ENCODE measurements at regions not wholly inside any gene's neighbourhood (a gene's known extent, or its start where the extent isn't known, plus 50 kb on each side); places are given as distances from the start of the nearest gene placed in this dataset.
"Not testable (repeated sequence)": the region's sequence is repeated elsewhere in the genome, so short reads cannot be mapped to it uniquely, and the experiment has no call there.

- DNase-seq, result no peak
Observed at GRCh38 chr1:60292140-60292539, 218.6 kb upstream of the C1orf87 start.

GRCh38 chr1:60290393-60290792 is 216.8 kb upstream of the C1orf87 start:
- DNase-seq, result no peak

GRCh38 chr1:60287536-60287935 is 214.0 kb upstream of the C1orf87 start:
- no peak for DNase-seq

- DNase-seq, result no peak
Observed at GRCh38 chr1:60283690-60284089, 210.1 kb upstream of the C1orf87 start.

GRCh38 chr1:60281360-60281932 is 207.9 kb upstream of the C1orf87 start:
- DNase-seq, result no peak

GRCh38 chr1:60280819-60281218 is 207.2 kb upstream of the C1orf87 start:
- DNase-seq, result no peak

- no peak for DNase-seq
Observed at GRCh38 chr1:60280256-60280655, 206.7 kb upstream of the C1orf87 start.

- DNase-seq, result no peak
Observed at GRCh38 chr1:60279798-60280197, 206.2 kb upstream of the C1orf87 start.

GRCh38 chr1:60277269-60277668 is 203.7 kb upstream of the C1orf87 start:
- no peak for DNase-seq

GRCh38 chr1:60274422-60275290 is 201.1 kb upstream of the C1orf87 start:
- no peak for DNase-seq

- DNase-seq, result no peak
Observed at GRCh38 chr1:60273185-60273584, 199.6 kb upstream of the C1orf87 start.

- no peak for DNase-seq
Observed at GRCh38 chr1:60271041-60271440, 197.5 kb upstream of the C1orf87 start.

- no peak for DNase-seq
Observed at GRCh38 chr1:60268451-60268850, 194.9 kb upstream of the C1orf87 start.

- DNase-seq, result no peak
Observed at GRCh38 chr1:60265560-60266535, 192.3 kb upstream of the C1orf87 start.

- no peak for DNase-seq
Observed at GRCh38 chr1:60262701-60263100, 189.1 kb upstream of the C1orf87 start.

GRCh38 chr1:60257531-60257930 is 184.0 kb upstream of the C1orf87 start:
- DNase-seq, result no peak

GRCh38 chr1:60255565-60255964 is 182.0 kb upstream of the C1orf87 start:
- no peak for DNase-seq

- DNase-seq, result no peak
Observed at GRCh38 chr1:60251426-60251825, 177.9 kb upstream of the C1orf87 start.

- not testable (repeated sequence) for DNase-seq
Observed at GRCh38 chr1:60247467-60247866, 173.9 kb upstream of the C1orf87 start.

GRCh38 chr1:60245324-60245723 is 171.8 kb upstream of the C1orf87 start:
- DNase-seq, result no peak

GRCh38 chr1:60244906-60245305 is 171.3 kb upstream of the C1orf87 start:
- no peak for DNase-seq

GRCh38 chr1:60235275-60235674 is 161.7 kb upstream of the C1orf87 start:
- no peak for DNase-seq

GRCh38 chr1:60234776-60235175 is 161.2 kb upstream of the C1orf87 start:
- DNase-seq, result no peak

Measured in activated CD4-positive, alpha-beta T cell treated with anti-CD3 and anti-CD28 coated beads, Interleukin-2, amount 50 U/mL, for 4 hours (primary cell).